GM19438 (cell line): ENCODE measurements at regions not wholly inside any gene's neighbourhood (a gene's known extent, or its start where the extent isn't known, plus 50 kb on each side); places are given as distances from the start of the nearest gene placed in this dataset.

Experiments
- ATAC-seq: cut with Tn5 transposase; IDR thresholded peaks from one replicate; pipeline ENCODE4 v1.9.1; 2021; ENCODE audit warnings: low read depth; ENCODE audit not compliant: unreplicated experiment

- no peak for ATAC-seq
Observed at GRCh38 chr7:25889765-25890164, 262.2 kb upstream of the NFE2L3 start.

GRCh38 chr7:25891591-25891990 lies 260.4 kb upstream of the NFE2L3 start:
- ATAC-seq: no peak

DNA sequence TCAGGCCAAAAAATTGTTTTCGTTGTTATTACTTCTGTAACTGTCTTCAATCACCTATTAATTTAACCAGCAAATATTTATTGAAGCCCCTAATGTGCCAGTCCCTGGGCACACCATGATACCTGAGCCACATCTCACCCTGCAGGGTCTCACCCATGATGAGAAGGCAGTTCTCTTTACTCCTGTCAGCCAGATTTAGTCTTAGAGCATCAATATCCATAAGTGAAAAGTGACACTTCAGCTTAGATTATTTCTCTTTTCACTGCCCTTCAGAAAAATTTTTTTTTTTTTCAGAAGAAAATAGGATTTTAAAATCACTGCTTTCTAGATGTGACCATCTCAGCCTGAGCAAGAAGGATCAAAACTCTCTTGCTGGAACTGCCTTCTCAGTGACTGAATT lies 258.6 kb upstream of the NFE2L3 start:
- ATAC-seq: no peak

- ATAC-seq: peak; percentile 58
Observed at GRCh38 chr7:25894002-25894901, 257.7 kb upstream of the NFE2L3 start.

GRCh38 chr7:25894902-25895791 lies 256.9 kb upstream of the NFE2L3 start:
- ATAC-seq: peak; percentile 63

DNA sequence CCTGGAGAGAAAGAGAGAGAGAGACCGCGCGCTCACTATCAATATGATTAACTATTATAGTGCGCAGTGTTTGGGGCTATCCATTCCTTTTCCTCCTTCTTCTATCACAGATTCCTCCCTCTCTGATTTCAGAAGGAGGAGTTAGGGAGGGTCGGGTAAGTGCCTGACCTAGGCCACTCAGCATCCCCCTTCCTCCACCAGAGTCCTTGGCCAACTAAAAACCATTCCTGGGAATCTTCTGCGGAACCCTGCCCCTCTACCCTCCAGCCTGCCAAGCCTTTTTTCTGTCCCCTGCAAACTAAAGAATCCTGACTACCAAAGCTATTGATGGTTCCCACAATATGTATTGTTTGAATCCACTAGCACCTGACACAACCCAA lies 256.2 kb upstream of the NFE2L3 start:
- no peak for ATAC-seq

- ATAC-seq: no peak
Observed at GRCh38 chr7:25897261-25897782, 254.7 kb upstream of the NFE2L3 start.

- no peak for ATAC-seq
Observed at GRCh38 chr7:25900245-25900644, 251.8 kb upstream of the NFE2L3 start.

- no peak for ATAC-seq
Observed at GRCh38 chr7:25900877-25901276, 251.1 kb upstream of the NFE2L3 start.

DNA sequence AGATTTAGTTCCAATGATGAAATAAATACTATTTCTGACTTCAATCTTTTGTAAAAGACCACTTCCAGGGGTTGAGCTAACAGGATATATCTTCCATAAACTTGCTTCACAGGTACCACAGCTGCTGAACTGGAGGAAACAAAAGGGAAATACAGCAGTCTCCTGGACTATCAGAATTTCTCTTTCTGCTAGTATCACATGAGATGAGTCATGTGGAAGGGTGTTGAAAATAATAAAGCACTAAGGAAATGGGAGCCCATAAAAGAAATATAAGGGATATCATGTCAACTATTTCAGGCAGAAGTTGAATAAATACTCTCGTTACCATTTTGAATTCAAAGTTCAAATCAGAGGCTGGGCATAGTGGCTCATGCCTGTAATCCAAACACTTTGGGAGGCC lies 250.3 kb upstream of the NFE2L3 start:
- no peak for ATAC-seq

DNA sequence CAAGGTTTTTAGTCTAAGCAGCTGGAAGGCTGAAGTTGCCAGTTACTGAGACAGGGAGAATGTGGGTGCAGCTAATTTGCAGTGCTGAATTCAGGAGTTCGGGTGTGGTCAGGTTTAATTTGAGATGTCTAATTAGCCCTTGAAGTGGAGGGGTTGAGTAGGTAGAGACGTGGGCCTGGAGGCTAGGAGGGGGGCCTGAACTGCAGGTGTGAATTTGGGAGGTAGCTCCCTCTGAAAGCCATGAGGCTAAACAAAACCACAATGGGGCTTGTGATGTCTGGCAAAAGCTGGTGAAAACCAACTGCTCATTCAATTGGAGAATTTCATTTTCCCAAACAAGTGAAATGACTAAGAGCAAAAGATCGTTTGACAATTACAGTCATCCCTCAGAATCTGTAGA lies 246.0 kb upstream of the NFE2L3 start:
- ATAC-seq: no peak

- ATAC-seq: no peak
Observed at GRCh38 chr7:25906760-25907159, 245.2 kb upstream of the NFE2L3 start.

- ATAC-seq: no peak
Observed at GRCh38 chr7:25907214-25907613, 244.8 kb upstream of the NFE2L3 start.

DNA sequence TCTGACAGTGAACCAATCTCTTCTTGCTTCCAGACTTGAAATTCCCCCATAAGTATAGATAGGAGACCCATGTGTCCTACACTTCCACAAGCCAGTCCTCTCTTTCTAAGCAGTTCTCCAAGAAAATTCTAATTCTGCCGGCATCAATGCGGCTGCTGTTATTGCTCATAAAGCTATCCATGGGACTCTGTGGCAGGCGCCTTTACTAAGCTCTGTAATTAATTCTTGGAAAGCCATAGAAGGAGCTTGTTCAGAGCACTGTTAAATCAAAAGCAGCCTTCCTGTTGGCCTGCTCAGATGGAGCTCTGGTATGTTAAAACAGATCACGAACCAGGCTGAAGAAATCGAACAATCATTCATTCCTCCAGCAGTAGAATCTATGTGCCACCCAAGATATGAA lies 244.3 kb upstream of the NFE2L3 start:
- ATAC-seq: no peak

DNA sequence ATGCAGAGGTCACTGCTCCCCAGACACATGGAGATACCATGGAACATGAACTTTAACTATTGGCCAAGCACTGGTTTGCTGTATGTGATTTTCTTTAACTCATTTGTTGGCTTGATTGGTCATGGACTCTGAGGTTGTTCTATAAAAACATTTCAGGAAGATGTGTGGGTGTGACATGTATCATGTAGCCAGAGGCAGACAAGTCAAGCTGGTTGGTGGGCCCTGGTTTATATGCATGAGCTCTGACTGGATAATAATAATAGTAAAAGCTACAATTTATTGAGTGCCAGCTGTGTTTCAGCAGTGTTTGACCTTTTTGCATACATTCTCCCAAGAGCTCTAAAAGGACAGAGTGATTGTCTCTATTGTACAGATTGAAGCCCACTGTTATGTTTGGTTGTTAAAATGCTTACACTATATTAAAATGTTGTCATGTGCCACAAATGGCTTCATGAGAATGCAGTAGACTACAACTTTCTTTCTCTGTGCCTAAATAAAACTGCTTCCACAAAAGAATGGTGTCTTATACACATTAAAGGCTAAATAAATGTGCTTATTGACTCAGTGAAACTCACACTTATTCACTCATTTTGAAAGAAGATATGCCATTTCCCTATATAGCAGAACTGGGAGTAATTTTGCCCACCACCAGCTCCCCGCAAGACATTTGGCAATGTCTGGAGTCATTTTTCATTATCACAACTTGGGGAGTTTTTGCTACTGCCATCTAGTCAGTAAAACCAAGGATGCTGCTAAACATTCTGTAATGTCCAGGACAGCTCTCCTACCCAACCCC lies 243.6 kb upstream of the NFE2L3 start:
- ATAC-seq: no peak

DNA sequence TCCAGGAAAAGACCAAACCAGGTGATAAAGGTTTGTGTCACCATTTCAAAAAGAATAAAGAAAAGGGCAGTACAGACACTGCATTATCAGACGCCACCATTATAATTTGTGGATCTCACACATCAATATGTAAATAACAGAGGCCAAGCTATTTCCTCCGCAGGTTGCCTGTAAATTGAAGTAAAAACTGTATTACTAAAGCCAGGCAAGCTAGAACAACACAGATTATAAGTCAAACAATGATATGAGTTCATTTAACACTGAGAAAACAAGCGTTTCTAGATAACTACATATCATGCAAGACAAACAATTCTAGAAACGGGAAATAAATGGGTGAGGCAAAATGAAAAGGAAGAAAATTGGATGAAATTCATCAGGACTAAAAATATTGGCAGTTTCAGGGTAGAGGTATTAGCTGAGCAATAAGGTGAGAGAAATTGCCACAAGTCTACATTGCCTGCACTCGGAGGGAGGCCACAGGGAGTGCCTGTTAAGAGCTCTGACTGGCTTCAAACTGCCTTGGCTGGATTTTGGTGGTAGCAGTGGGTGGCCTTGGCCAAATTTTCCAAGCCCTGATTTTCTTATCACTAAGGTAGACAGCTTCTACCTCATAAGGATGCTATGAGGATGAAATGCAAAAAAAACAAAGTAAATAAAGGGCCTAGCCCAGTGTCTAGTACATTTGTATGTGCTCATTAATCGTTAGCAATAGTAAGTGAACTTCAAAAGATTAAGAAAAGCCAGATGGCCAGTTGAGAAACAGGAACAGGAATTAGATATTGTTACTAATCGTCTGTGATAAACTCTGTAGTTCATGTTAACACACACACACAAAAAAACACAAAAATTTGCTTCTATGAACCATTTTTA lies 240.0 kb upstream of the NFE2L3 start:
- no peak for ATAC-seq

GRCh38 chr7:25913598-25914224 lies 238.3 kb upstream of the NFE2L3 start:
- no peak for ATAC-seq

GRCh38 chr7:25918731-25919130 lies 233.3 kb upstream of the NFE2L3 start:
- no peak for ATAC-seq

- ATAC-seq: no peak
Observed at GRCh38 chr7:25922296-25922695, 229.7 kb upstream of the NFE2L3 start.
